GM12878 (cell line): ENCODE measurements at regions not wholly inside any gene's neighbourhood (a gene's known extent, or its start where the extent isn't known, plus 50 kb on each side); places are given as distances from the start of the nearest gene placed in this dataset.

Source experiments
- ATAC-seq: fragments of 200-7000 bp; cut with Tn5 transposase; 3 replicates; pipeline ENCODE4 v1.9.1; 2020; ENCODE audit warnings: mild to moderate bottlenecking, moderate library complexity
- BruUV-seq: library from RNA; stranded (reverse); fragments of 400-500 nt; replicated peaks from 2 replicates; lab custom pipeline; 2021; lab: Mats Ljungman, UMichigan
- CTCF ChIA-PET: fragments of 300-600 bp; sonication (Branson Sonifier 250); formaldehyde crosslinking; extraction: SDS; loops from one replicate; lab custom pipeline; 2021; ENCODE audit warnings: inconsistent platforms; lab: Yijun Ruan, JAX
- POLR2A ChIA-PET: fragments of 350-600 bp; formaldehyde crosslinking; extraction: SDS; loops from one replicate; lab custom pipeline; 2021; ENCODE audit warnings: inconsistent platforms; lab: Charles Lee
- RAD21 ChIA-PET: fragments of 300-600 bp; sonication (Branson Sonifier 250); formaldehyde crosslinking; loops from one replicate; lab custom pipeline; 2023; ENCODE audit warnings: antibody characterized with exemption; ENCODE audit not compliant: unreplicated experiment; lab: Charles Lee
- SMC1A ChIA-PET: fragments of 300-600 bp; sonication (Branson Sonifier 250); formaldehyde crosslinking; loops from one replicate; lab custom pipeline; 2023; ENCODE audit not compliant: unreplicated experiment, uncharacterized antibody; lab: Charles Lee
- DNase-seq: peaks from one replicate; pipeline ENCODE4 v3.0.0-alpha.2; 2011; ENCODE audit warnings: low read depth, low spot score
- FAIRE-seq: peaks from 3 replicates; lab custom pipeline; 2011; peaks lifted over from hg19 to GRCh38; lab: Jason Lieb, UNC
- H2AFZ ChIP-seq: 2 replicates; pipeline ENCODE4 v1.6.0; 2011; ENCODE audit warnings: low read depth, low read length, control low read depth; ENCODE audit not compliant: control insufficient read depth
- H3K27ac ChIP-seq: 2 replicates; pipeline ENCODE4 v1.5.1; 2011; ENCODE audit warnings: control low read depth; ENCODE audit not compliant: control insufficient read depth, insufficient read depth
- H3K27me3 ChIP-seq, 2 experiments: replicated peaks in 1 of 2; 2 replicates each; pipeline versions ENCODE4 v1.6.0 to v1.6.1; 2011; ENCODE audit warnings: low read length in 1 of 2; ENCODE audit not compliant: control insufficient read depth in 2 of 2, insufficient read depth in 2 of 2
- H3K36me3 ChIP-seq, 2 experiments: 2 replicates each; pipeline ENCODE4 v1.5.1; 2011; ENCODE audit warnings: low read length in 1 of 2; ENCODE audit not compliant: control insufficient read depth in 2 of 2, insufficient read depth in 2 of 2
- H3K4me1 ChIP-seq: 2 replicates; pipeline ENCODE4 v1.6.1; 2011; ENCODE audit warnings: mild to moderate bottlenecking, low read length, moderate library complexity, mixed read lengths; ENCODE audit not compliant: control insufficient read depth, insufficient read depth
- H3K4me2 ChIP-seq: 2 replicates; pipeline ENCODE4 v1.6.0; 2011; ENCODE audit warnings: control low read depth; ENCODE audit not compliant: control insufficient read depth, insufficient read depth
- H3K4me3 ChIP-seq: fragments of 200-600 bp; sonication (generic); 2 replicates; pipeline ENCODE4 v1.5.1; 2016
- H3K79me2 ChIP-seq: 2 replicates; pipeline ENCODE4 v1.6.0; 2011; ENCODE audit warnings: low read length; ENCODE audit not compliant: control insufficient read depth, insufficient read depth
- H3K9ac ChIP-seq: 2 replicates; pipeline ENCODE4 v1.8.0; 2011; ENCODE audit warnings: low read length, control low read depth, mixed read lengths; ENCODE audit not compliant: control insufficient read depth, insufficient read depth
- H3K9me3 ChIP-seq: replicated peaks from 3 replicates; pipeline ENCODE4 v1.5.1; 2011; ENCODE audit warnings: mild to moderate bottlenecking, low read length; ENCODE audit not compliant: control insufficient read depth, insufficient read depth
- H4K20me1 ChIP-seq: 2 replicates; pipeline ENCODE4 v1.6.0; 2011; ENCODE audit not compliant: control insufficient read depth, insufficient read depth
- BACH1 ChIP-seq: fragments of 450-650 bp; IDR thresholded peaks from 2 replicates; pipeline ENCODE4 v1.6.1; 2017; ENCODE audit warnings: mild to moderate bottlenecking, borderline replicate concordance
- CHD1 ChIP-seq: IDR thresholded peaks from 2 replicates; pipeline ENCODE4 v1.6.1; 2012; ENCODE audit warnings: low read depth, low read length, improper control_type of control experiment
- CREB1 ChIP-seq: IDR thresholded peaks from 2 replicates; pipeline ENCODE4 v1.6.1; 2012; ENCODE audit warnings: low read depth, mild to moderate bottlenecking, inconsistent platforms
- DPF2 ChIP-seq: fragments of 450-650 bp; IDR thresholded peaks from 2 replicates; pipeline ENCODE4 v1.6.1; 2017; ENCODE audit warnings: mild to moderate bottlenecking
- ETV6 ChIP-seq, 2 experiments: fragments of 450-650 bp in 1 of 2; IDR thresholded peaks in 1 of 2; conservative IDR thresholded peaks in 1 of 2; 2 replicates each; pipeline ENCODE4 v1.6.1; 2014; ENCODE audit warnings: antibody characterized with exemption in 1 of 2, borderline replicate concordance in 1 of 2, low read depth in 1 of 2, mild to moderate bottlenecking in 1 of 2, moderate library complexity in 1 of 2
- FOXM1 ChIP-seq: IDR thresholded peaks from 2 replicates; pipeline ENCODE4 v1.6.1; 2012; ENCODE audit warnings: low read depth, mild to moderate bottlenecking, inconsistent platforms, low read length, moderate library complexity
- HDAC2 ChIP-seq: fragments of 200-600 bp; sonication (generic); IDR thresholded peaks from 2 replicates; pipeline ENCODE4 v1.6.1; 2017
- JUNB ChIP-seq: IDR thresholded peaks from 2 replicates; pipeline ENCODE4 v1.6.1; 2016; ENCODE audit warnings: antibody characterized with exemption, mild to moderate bottlenecking
- KAT2A ChIP-seq: conservative IDR thresholded peaks from 2 replicates; pipeline ENCODE4 v1.6.1; 2011; ENCODE audit warnings: low read depth, low read length; ENCODE audit not compliant: control insufficient read depth
- MEF2B ChIP-seq: fragments of 450-650 bp; IDR thresholded peaks from 2 replicates; pipeline ENCODE4 v1.6.1; 2018; ENCODE audit warnings: mild to moderate bottlenecking, moderate library complexity; ENCODE audit not compliant: partially characterized antibody, poor library complexity, severe bottlenecking
- MTA2 ChIP-seq: fragments of 450-650 bp; IDR thresholded peaks from 2 replicates; pipeline ENCODE4 v1.6.1; 2016; ENCODE audit warnings: low read depth, mild to moderate bottlenecking, moderate library complexity
- POU2F2 ChIP-seq: IDR thresholded peaks from 3 replicates; pipeline ENCODE4 v1.6.1; 2011; ENCODE audit warnings: low read depth, mild to moderate bottlenecking, low read length, borderline replicate concordance
- ZBTB33 ChIP-seq: fragments of 450-650 bp; IDR thresholded peaks from 2 replicates; pipeline ENCODE4 v1.6.1; 2017; ENCODE audit warnings: mild to moderate bottlenecking
- ZSCAN29 ChIP-seq: fragments of 450-650 bp; IDR thresholded peaks from 2 replicates; pipeline ENCODE4 v1.6.1; 2017; ENCODE audit warnings: mild to moderate bottlenecking, moderate library complexity
- WGBS: methylation state at CpG from one replicate; pipeline ENCODE4 v1.1.6; 2016; ENCODE audit warnings: low lambda C conversion rate; ENCODE audit not compliant: insufficient replicate concordance, insufficient coverage; ENCODE audit errors: missing lambda C conversion rate; 5-methylcytosine and 5-hydroxymethylcytosine counted together
- in situ Hi-C: fragments of 300-500 bp; cut with MboI; formaldehyde crosslinking; loops from 9 replicates; pipeline ENCODE4 v1.14.3; 2018; ENCODE audit warnings: mixed read lengths
- intact Hi-C: fragments of 100-400 bp; cut with micrococcal nuclease; formaldehyde crosslinking; loops from one replicate; pipeline ENCODE4 v1.14.2; 2022; ENCODE audit not compliant: unreplicated experiment
- TF ChIP-seq, protein P1 (sequence below): fragments of 150-350 bp; IDR thresholded peaks from 2 replicates; pipeline ENCODE4 v1.6.1; 2014; ENCODE audit warnings: mild to moderate bottlenecking, low read depth, low read length
- TF ChIP-seq, protein P2 (sequence below): fragments of 450-650 bp; IDR thresholded peaks from 2 replicates; pipeline ENCODE4 v1.6.1; 2016; ENCODE audit warnings: mild to moderate bottlenecking
- TF ChIP-seq, protein P3 (sequence below): IDR thresholded peaks from 2 replicates; pipeline ENCODE4 v1.6.1; 2012; ENCODE audit warnings: improper control_type of control experiment, low read depth, low read length; ENCODE audit not compliant: insufficient replicate concordance

GRCh38 chr4:24024157-24024556, 134.3 kb upstream of the PPARGC1A start:
- H3K36me3 ChIP-seq = no peaks in the 10 kb centered on the region
- FAIRE-seq (no peak), ATAC-seq (no peak), DNase-seq (no peak)
- intact Hi-C loops (no loop called here), in situ Hi-C loops (no loop called here)
- no peaks in the 10 kb centered on the region for H3K4me1 ChIP-seq
- no TSS peak for BruUV-seq
- H3K79me2 ChIP-seq = no peaks in the 10 kb centered on the region
- ChIA-PET SMC1A (no interaction called here), POLR2A (no interaction called here), RAD21 (no interaction called here), CTCF (interaction anchor here (1.8 kb wide), 1 partner anchor 11 kb away, joined by 6 read pairs; no protein-coding TSS in a partner anchor)
- no peak overlapping the region for H3K4me3 ChIP-seq
- H2AFZ ChIP-seq = no peak overlapping the region
- H3K9me3 ChIP-seq = no peaks in the 10 kb centered on the region
- H4K20me1 ChIP-seq = no peaks in the 10 kb centered on the region
- no peak overlapping the region for H3K27ac ChIP-seq
- no peaks in the 10 kb centered on the region for H3K27me3 ChIP-seq
- no peak overlapping the region for H3K9ac ChIP-seq
- 35% methylated on average over 4 of the region's 4 CpGs for WGBS
- H3K4me2 ChIP-seq = no peak overlapping the region
- TF ChIP-seq, protein P1, sequence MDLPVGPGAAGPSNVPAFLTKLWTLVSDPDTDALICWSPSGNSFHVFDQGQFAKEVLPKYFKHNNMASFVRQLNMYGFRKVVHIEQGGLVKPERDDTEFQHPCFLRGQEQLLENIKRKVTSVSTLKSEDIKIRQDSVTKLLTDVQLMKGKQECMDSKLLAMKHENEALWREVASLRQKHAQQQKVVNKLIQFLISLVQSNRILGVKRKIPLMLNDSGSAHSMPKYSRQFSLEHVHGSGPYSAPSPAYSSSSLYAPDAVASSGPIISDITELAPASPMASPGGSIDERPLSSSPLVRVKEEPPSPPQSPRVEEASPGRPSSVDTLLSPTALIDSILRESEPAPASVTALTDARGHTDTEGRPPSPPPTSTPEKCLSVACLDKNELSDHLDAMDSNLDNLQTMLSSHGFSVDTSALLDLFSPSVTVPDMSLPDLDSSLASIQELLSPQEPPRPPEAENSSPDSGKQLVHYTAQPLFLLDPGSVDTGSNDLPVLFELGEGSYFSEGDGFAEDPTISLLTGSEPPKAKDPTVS = no peak
- no peak for TF ChIP-seq CREB1
- TF ChIP-seq MTA2 = no peak
- TF ChIP-seq, protein P2, sequence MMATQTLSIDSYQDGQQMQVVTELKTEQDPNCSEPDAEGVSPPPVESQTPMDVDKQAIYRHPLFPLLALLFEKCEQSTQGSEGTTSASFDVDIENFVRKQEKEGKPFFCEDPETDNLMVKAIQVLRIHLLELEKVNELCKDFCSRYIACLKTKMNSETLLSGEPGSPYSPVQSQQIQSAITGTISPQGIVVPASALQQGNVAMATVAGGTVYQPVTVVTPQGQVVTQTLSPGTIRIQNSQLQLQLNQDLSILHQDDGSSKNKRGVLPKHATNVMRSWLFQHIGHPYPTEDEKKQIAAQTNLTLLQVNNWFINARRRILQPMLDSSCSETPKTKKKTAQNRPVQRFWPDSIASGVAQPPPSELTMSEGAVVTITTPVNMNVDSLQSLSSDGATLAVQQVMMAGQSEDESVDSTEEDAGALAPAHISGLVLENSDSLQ = no peak
- no peak for TF ChIP-seq POU2F2
- TF ChIP-seq CHD1 = no peak
- no peak for TF ChIP-seq MEF2B
- TF ChIP-seq JUNB = no peak
- TF ChIP-seq, protein P3, sequence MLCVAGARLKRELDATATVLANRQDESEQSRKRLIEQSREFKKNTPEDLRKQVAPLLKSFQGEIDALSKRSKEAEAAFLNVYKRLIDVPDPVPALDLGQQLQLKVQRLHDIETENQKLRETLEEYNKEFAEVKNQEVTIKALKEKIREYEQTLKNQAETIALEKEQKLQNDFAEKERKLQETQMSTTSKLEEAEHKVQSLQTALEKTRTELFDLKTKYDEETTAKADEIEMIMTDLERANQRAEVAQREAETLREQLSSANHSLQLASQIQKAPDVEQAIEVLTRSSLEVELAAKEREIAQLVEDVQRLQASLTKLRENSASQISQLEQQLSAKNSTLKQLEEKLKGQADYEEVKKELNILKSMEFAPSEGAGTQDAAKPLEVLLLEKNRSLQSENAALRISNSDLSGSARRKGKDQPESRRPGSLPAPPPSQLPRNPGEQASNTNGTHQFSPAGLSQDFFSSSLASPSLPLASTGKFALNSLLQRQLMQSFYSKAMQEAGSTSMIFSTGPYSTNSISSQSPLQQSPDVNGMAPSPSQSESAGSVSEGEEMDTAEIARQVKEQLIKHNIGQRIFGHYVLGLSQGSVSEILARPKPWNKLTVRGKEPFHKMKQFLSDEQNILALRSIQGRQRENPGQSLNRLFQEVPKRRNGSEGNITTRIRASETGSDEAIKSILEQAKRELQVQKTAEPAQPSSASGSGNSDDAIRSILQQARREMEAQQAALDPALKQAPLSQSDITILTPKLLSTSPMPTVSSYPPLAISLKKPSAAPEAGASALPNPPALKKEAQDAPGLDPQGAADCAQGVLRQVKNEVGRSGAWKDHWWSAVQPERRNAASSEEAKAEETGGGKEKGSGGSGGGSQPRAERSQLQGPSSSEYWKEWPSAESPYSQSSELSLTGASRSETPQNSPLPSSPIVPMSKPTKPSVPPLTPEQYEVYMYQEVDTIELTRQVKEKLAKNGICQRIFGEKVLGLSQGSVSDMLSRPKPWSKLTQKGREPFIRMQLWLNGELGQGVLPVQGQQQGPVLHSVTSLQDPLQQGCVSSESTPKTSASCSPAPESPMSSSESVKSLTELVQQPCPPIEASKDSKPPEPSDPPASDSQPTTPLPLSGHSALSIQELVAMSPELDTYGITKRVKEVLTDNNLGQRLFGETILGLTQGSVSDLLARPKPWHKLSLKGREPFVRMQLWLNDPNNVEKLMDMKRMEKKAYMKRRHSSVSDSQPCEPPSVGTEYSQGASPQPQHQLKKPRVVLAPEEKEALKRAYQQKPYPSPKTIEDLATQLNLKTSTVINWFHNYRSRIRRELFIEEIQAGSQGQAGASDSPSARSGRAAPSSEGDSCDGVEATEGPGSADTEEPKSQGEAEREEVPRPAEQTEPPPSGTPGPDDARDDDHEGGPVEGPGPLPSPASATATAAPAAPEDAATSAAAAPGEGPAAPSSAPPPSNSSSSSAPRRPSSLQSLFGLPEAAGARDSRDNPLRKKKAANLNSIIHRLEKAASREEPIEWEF = no peak
- no peak for TF ChIP-seq FOXM1
- TF ChIP-seq DPF2 = no peak
- no peak for TF ChIP-seq ZBTB33
- no peak for TF ChIP-seq HDAC2
- no peak for TF ChIP-seq ETV6 (conservative IDR thresholded peaks at IDR 0.05 in 1 of 2, IDR thresholded peaks at IDR 0.05 in 1 of 2; ENCODE audit: borderline replicate concordance in 1 of 2, low read depth in 1 of 2)
- TF ChIP-seq ZSCAN29 = no peak
- TF ChIP-seq KAT2A = no peak
- no peak for TF ChIP-seq BACH1
